HepG2 (cell line): ENCODE measurements at regions not wholly inside any gene's neighbourhood (a gene's known extent, or its start where the extent isn't known, plus 50 kb on each side); places are given as distances from the start of the nearest gene placed in this dataset.

Source experiments
- CREM ChIP-seq, 2 experiments: sonication (generic) in 1 of 2; formaldehyde crosslinking in 1 of 2; IDR thresholded peaks; 2 replicates each; pipeline versions ENCODE4 v1.4.0 to v1.6.1; 2016 to 2020; ENCODE audit warnings: antibody characterized with exemption in 1 of 2, mild to moderate bottlenecking in 1 of 2, missing genetic modification reagents in 1 of 2
- DNMT3B ChIP-seq: conservative IDR thresholded peaks from 2 replicates; pipeline ENCODE4 v1.6.1; 2016; ENCODE audit warnings: missing biosample characterization, control low read depth
- FOXJ3 ChIP-seq: sonication (generic); formaldehyde crosslinking; IDR thresholded peaks from 2 replicates; pipeline ENCODE4 v1.4.0; 2020; ENCODE audit warnings: missing genetic modification reagents, mild to moderate bottlenecking, borderline replicate concordance
- FOXP4 ChIP-seq: sonication (generic); formaldehyde crosslinking; IDR thresholded peaks from 2 replicates; pipeline ENCODE4 v1.4.0; 2020; ENCODE audit warnings: missing genetic modification reagents
- GLMP ChIP-seq: sonication (generic); formaldehyde crosslinking; IDR thresholded peaks from 2 replicates; pipeline ENCODE4 v1.9.0; 2021; ENCODE audit warnings: missing genetic modification reagents, mild to moderate bottlenecking, borderline replicate concordance
- HOMEZ ChIP-seq: IDR thresholded peaks from 2 replicates; pipeline ENCODE4 v1.6.1; 2016; ENCODE audit warnings: low read depth
- JDP2 ChIP-seq: sonication (generic); formaldehyde crosslinking; IDR thresholded peaks from 2 replicates; pipeline ENCODE4 v1.8.1; 2022; ENCODE audit warnings: missing genetic modification reagents, borderline replicate concordance
- MED1 ChIP-seq: sonication (generic); formaldehyde crosslinking; IDR thresholded peaks from 2 replicates; pipeline ENCODE4 v1.4.0; 2020; ENCODE audit warnings: missing genetic modification reagents
- NFIC ChIP-seq: IDR thresholded peaks from 2 replicates; pipeline ENCODE4 v1.6.1; 2012; ENCODE audit warnings: mild to moderate bottlenecking, low read length, inconsistent platforms
- NONO ChIP-seq, 2 experiments: fragments of 450-650 bp in 1 of 2; sonication (generic) in 1 of 2; formaldehyde crosslinking in 1 of 2; IDR thresholded peaks in 1 of 2; conservative IDR thresholded peaks in 1 of 2; 2 replicates each; pipeline versions ENCODE4 v1.6.1 to v1.8.0; 2017 to 2022; ENCODE audit warnings: mild to moderate bottlenecking in 1 of 2, missing genetic modification reagents in 1 of 2, moderate library complexity in 1 of 2
- PAXIP1 ChIP-seq: sonication (generic); formaldehyde crosslinking; conservative IDR thresholded peaks from 2 replicates; pipeline ENCODE4 v1.4.0; 2020; ENCODE audit warnings: mild to moderate bottlenecking, missing genetic modification reagents, moderate library complexity
- U2AF2 ChIP-seq: fragments of 200-400 bp; formaldehyde crosslinking; IDR thresholded peaks from 2 replicates; pipeline ENCODE4 v1.6.1; 2017; ENCODE audit warnings: low read depth, mild to moderate bottlenecking, low read length
- YEATS4 ChIP-seq: sonication (generic); formaldehyde crosslinking; IDR thresholded peaks from 2 replicates; pipeline ENCODE4 v1.4.0; 2020; ENCODE audit warnings: missing genetic modification reagents, borderline replicate concordance
- ZBTB37 ChIP-seq: sonication (generic); formaldehyde crosslinking; IDR thresholded peaks from 2 replicates; pipeline ENCODE4 v1.4.0; 2020; ENCODE audit warnings: mild to moderate bottlenecking, missing genetic modification reagents
- ZNF432 ChIP-seq: sonication (generic); formaldehyde crosslinking; IDR thresholded peaks from 2 replicates; pipeline ENCODE4 v1.5.0; 2020; ENCODE audit warnings: missing genetic modification reagents, mild to moderate bottlenecking, borderline replicate concordance
- ZNF644 ChIP-seq: IDR thresholded peaks from 2 replicates; pipeline ENCODE4 v1.6.1; 2016; ENCODE audit warnings: low read depth
- ZNF710 ChIP-seq: sonication (generic); formaldehyde crosslinking; IDR thresholded peaks from 2 replicates; pipeline ENCODE4 v1.5.0; 2020; ENCODE audit warnings: mild to moderate bottlenecking, missing genetic modification reagents, borderline replicate concordance

GRCh38 chr6:139654309-139654708 lies 279.9 kb upstream of the CITED2 start (continued):
- no peak for TF ChIP-seq U2AF2
- TF ChIP-seq DNMT3B = no peak
- TF ChIP-seq FOXP4 (CRISPR knock-in tag) = peak; percentile 67
- TF ChIP-seq PAXIP1 = peak; percentile 38; the same call in 1 of the 2 replicates
- TF ChIP-seq HOMEZ (CRISPR knock-in tag) = no peak
- TF ChIP-seq MED1 (CRISPR knock-in tag) = peak; percentile 26; the same call in 1 of the 2 replicates
- TF ChIP-seq ZBTB37 (CRISPR knock-in tag) = peak; percentile 77; the same call in 1 of the 2 replicates
- TF ChIP-seq NFIC = 0 out of 2 replicates have a peak, but pooled peaks have one; percentile 28
- TF ChIP-seq JDP2 (CRISPR knock-in tag) = no peak
- peak; percentile 24; the same call in 1 of the 2 replicates for TF ChIP-seq FOXJ3
- 0 out of 2 replicates have a peak, but pooled peaks have one; percentile 21 for TF ChIP-seq ZNF644 (CRISPR knock-in tag)
- 0 out of 2 replicates have a peak, but pooled peaks have one; percentile 8 for TF ChIP-seq CREM (IDR thresholded peaks at IDR 0.05)
- TF ChIP-seq CREM (CRISPR knock-in tag; IDR thresholded peaks at IDR 0.05) = no peak
- no peak for TF ChIP-seq NONO (IDR thresholded peaks at IDR 0.05)
- 0 out of 2 replicates have a peak, but pooled peaks have one; percentile 23 for TF ChIP-seq NONO (CRISPR knock-in tag; conservative IDR thresholded peaks at IDR 0.05)
- peak; percentile 30; the same call in 1 of the 2 replicates for TF ChIP-seq ZNF710 (CRISPR knock-in tag)
- TF ChIP-seq GLMP = no peak
- TF ChIP-seq YEATS4 (CRISPR knock-in tag) = 0 out of 2 replicates have a peak, but pooled peaks have one; percentile 24
- no peak for TF ChIP-seq ZNF432 (CRISPR knock-in tag)
